PFSK-1 (cell line): ENCODE measurements at regions not wholly inside any gene's neighbourhood (a gene's known extent, or its start where the extent isn't known, plus 50 kb on each side); places are given as distances from the start of the nearest gene placed in this dataset.

Experiments
- FOXP2 ChIP-seq: optimal IDR thresholded peaks from 2 replicates; pipeline ENCODE3; 2011; ENCODE audit warnings: borderline replicate concordance, control low read depth, inconsistent platforms; ENCODE audit not compliant: insufficient read depth; ENCODE audit errors: extremely low read length, extremely low read depth
- POLR2AphosphoS5 ChIP-seq: IDR thresholded peaks from 2 replicates; pipeline ENCODE4 v1.6.1; 2012; ENCODE audit warnings: low read depth, mild to moderate bottlenecking, control low read depth, low read length, moderate library complexity
- SIN3A ChIP-seq: IDR thresholded peaks from 2 replicates; pipeline ENCODE4 v1.6.1; 2012; ENCODE audit warnings: mild to moderate bottlenecking, low read length, moderate library complexity, borderline replicate concordance; ENCODE audit not compliant: insufficient read depth
- TAF1 ChIP-seq: IDR thresholded peaks from 2 replicates; pipeline ENCODE4 v1.6.1; 2012; ENCODE audit warnings: low read length, control low read depth, borderline replicate concordance; ENCODE audit not compliant: insufficient read depth
- TF ChIP-seq, protein P1 (sequence below), 2 experiments: IDR thresholded peaks; 2 replicates each; pipeline versions ENCODE4 v1.6.1 to v1.8.0; 2011 to 2012; ENCODE audit warnings: low read depth in 2 of 2, low read length in 2 of 2, control low read depth in 1 of 2, inconsistent platforms in 1 of 2, mild to moderate bottlenecking in 1 of 2, moderate library complexity in 1 of 2; ENCODE audit not compliant: insufficient read depth in 1 of 2

DNA sequence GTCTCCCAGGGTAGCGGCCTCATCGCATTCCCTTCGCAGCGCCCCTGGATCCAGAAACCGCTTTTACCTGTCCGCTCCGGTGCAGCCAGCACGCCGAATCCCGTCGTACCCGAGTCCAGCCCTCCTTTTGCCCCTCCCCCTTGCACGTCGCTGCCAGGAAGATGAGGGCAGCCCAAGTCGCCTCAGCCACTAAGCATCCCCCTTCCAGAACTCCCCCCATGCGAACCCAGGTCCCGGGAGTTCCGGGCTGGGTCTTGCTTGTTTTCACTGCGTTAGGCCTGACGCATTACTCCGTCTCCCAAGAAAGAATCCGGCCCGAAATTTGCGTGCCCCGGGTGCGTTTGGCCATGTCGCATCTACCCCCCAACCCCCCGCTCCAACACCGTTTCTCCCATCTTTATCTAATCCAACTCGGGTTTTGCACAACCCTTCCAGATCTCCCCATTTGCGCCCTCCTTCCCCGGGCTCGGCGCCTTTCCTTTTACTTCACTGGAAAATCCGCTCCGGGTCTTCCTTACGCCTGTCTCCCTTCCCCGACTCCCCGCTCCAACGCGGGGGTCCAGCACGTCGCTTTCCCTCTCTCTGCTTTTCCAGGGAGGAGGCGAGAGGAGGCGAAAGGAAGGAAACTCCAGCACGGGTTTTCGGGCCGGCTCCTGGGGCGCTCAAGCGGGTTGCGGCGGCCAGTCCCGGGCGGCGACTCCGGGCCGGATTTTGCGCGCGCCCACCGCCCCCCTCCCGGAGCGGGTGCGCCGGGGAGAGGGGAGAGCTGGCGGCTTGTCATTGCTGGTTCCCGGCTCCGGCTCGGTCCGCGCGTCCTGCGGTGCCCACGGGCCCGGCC is 116.0 kb downstream of the CRLF3 start:
- 0 out of 2 replicates have a peak, but pooled peaks have one; percentile 7 for TF ChIP-seq TAF1
- TF ChIP-seq, protein P1, sequence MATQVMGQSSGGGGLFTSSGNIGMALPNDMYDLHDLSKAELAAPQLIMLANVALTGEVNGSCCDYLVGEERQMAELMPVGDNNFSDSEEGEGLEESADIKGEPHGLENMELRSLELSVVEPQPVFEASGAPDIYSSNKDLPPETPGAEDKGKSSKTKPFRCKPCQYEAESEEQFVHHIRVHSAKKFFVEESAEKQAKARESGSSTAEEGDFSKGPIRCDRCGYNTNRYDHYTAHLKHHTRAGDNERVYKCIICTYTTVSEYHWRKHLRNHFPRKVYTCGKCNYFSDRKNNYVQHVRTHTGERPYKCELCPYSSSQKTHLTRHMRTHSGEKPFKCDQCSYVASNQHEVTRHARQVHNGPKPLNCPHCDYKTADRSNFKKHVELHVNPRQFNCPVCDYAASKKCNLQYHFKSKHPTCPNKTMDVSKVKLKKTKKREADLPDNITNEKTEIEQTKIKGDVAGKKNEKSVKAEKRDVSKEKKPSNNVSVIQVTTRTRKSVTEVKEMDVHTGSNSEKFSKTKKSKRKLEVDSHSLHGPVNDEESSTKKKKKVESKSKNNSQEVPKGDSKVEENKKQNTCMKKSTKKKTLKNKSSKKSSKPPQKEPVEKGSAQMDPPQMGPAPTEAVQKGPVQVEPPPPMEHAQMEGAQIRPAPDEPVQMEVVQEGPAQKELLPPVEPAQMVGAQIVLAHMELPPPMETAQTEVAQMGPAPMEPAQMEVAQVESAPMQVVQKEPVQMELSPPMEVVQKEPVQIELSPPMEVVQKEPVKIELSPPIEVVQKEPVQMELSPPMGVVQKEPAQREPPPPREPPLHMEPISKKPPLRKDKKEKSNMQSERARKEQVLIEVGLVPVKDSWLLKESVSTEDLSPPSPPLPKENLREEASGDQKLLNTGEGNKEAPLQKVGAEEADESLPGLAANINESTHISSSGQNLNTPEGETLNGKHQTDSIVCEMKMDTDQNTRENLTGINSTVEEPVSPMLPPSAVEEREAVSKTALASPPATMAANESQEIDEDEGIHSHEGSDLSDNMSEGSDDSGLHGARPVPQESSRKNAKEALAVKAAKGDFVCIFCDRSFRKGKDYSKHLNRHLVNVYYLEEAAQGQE (IDR thresholded peaks at IDR 0.05; ENCODE audit: insufficient read depth in 1 of 2, low read depth in 2 of 2, low read length in 2 of 2), result 0 out of 4 replicates have a peak, but pooled peaks of 1 of the 2 experiments have one; percentile 0

DNA sequence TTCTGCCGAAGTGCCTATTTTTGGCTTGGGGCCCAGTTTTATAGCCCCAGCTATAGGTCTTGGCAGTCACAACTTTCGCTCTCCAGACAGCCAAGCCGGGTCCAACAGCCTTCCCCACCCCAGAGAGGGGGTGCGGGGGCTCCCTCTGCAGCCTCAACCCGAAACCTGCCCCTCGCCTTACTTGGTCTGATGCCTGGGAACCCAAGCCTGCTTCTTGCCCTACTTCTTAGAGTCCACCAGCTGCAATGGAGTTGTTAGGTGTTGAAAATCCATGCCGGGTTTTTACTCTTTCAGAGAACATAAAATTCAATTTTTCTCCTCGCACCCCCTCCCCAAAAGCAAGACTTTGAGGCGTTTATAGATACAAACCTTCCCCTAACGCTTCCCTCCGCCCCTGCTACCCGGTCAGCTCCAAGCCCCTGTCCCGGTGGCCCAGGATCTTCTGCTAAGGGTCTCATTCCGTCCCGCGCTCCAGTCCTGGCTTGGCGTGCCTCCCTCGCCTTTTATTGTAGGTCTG is 116.7 kb downstream of the CRLF3 start:
- TF ChIP-seq, protein P1 (IDR thresholded peaks at IDR 0.05; ENCODE audit: insufficient read depth in 1 of 2, low read depth in 2 of 2, low read length in 2 of 2), result 0 out of 4 replicates have a peak, but pooled peaks of 1 of the 2 experiments have one; percentile 27

DNA sequence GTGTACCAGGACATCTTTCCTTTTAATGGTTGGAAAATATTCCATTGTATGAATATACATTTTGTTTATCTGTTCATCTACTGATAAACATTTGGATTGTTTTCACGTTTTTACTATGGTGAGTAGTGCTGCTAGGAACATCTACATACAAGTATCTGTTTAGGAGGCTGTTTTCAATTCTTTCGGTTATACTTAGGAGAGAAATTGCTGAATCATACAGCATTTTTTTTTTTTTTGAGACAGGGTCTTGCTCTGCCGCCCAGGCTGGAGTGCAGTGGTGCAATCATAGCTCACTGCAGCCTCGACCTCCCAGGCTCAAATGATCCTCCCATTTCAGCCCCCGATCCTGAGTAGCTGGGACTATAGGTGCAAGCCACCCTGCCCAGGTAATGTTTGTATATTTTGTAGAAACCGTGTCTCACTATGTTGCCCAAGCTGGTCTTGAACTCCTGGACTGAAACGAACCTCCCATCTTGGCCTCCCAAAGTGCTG is 122.9 kb downstream of the CRLF3 start:
- TF ChIP-seq TAF1, result no peak
- TF ChIP-seq, protein P1 (IDR thresholded peaks at IDR 0.05; ENCODE audit: insufficient read depth in 1 of 2, low read depth in 2 of 2, low read length in 2 of 2), result no peak

DNA sequence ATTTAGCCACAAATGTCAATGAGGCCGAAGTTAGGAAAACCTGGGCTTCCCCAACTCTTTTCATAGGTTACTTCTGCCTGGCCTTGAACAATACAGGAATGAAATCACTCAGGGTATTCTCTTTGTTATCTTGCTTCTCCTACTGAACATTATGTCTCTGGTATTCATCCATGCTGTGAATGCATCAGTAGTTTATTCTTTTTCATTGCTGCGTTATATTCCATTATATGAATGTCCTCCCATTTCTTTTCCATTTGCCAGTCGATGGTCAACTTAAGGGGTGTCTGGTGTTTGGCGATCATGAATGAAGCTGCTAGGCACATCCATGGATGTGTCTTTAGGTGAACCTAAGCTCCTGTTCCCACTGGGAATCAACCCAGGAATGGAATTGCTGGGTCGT is 128.3 kb downstream of the CRLF3 start:
- no peak for TF ChIP-seq TAF1
- TF ChIP-seq POLR2AphosphoS5, result no peak

DNA sequence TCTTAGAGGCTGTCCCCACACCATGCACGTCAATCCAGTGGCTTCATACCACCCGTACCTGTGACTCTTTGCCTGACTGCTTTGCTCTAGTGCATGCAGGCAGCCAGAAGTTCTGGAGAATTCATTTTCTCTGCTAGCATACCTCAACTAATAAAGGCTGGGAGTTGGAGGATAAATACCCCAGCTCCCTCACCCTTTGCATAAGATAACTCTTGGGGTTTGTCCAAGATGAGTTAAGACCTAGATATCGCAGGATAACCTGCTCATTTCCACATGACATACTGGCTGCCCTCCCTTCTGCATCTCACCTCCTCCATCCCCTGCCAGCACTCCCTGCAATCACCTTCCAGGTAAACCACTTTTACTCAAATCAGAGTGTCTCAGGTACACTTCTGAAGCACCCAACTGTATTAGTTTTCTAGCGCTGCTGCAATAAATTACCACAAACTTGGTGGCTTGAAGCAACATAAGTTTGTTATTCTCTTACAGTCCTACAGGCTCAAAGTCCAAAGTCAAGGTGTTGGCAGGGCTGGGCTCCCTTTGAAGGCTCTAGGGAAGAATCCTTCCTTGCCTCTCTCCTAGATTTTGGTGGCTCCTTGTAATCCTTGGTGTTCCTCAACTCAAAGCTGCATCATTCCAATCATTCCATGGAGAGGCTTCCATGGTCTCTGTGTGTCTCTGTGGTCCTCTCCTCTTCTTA is 146.8 kb downstream of the CRLF3 start:
- TF ChIP-seq SIN3A (no peak), POLR2AphosphoS5 (no peak), FOXP2 (no peak), TAF1 (no peak)
- TF ChIP-seq, protein P1 (IDR thresholded peaks at IDR 0.05; ENCODE audit: insufficient read depth in 1 of 2, low read depth in 2 of 2, low read length in 2 of 2), result no peak
